Suprapubic skin (tissue), 4 donors: ENCODE measurements at regions not wholly inside any gene's neighbourhood (a gene's known extent, or its start where the extent isn't known, plus 50 kb on each side); places are given as distances from the start of the nearest gene placed in this dataset.

Experiments
- DNase-seq, 2 donors: peaks; one replicate each; pipeline ENCODE4 v3.0.0-alpha.2; 2019; ENCODE audit warnings: low spot score in 2 of 2
- H3K27ac ChIP-seq: fragments of 200-600 bp; sonication (generic); one replicate; pipeline ENCODE4 v1.5.1; 2019
- H3K27me3 ChIP-seq: fragments of 200-600 bp; sonication (generic); one replicate; pipeline ENCODE4 v1.5.1; 2019
- H3K36me3 ChIP-seq: fragments of 200-600 bp; sonication (generic); one replicate; pipeline ENCODE4 v1.5.1; 2019
- H3K4me1 ChIP-seq: fragments of 200-600 bp; sonication (generic); one replicate; pipeline ENCODE4 v1.5.1; 2019
- H3K4me3 ChIP-seq: fragments of 200-600 bp; sonication (generic); one replicate; pipeline ENCODE4 v1.5.1; 2019; ENCODE audit warnings: mild to moderate bottlenecking
- H3K9me3 ChIP-seq: fragments of 200-600 bp; sonication (generic); one replicate; pipeline ENCODE4 v1.5.1; 2019
- CTCF ChIP-seq, 2 donors: fragments of 200-600 bp in 1 of 2; fragments of 450-650 bp in 1 of 2; sonication (generic) in 1 of 2; IDR thresholded peaks; one replicate each; pipeline ENCODE4 v1.5.1; 2016 to 2019; ENCODE audit warnings: antibody characterized with exemption in 2 of 2, mild to moderate bottlenecking in 1 of 2, moderate library complexity in 1 of 2
- EP300 ChIP-seq: sonication (generic); formaldehyde crosslinking; IDR thresholded peaks from one replicate; pipeline ENCODE4 v1.6.1; 2017; ENCODE audit warnings: antibody characterized with exemption
- POLR2A ChIP-seq, 2 donors: fragments of 450-650 bp; IDR thresholded peaks; one replicate each; pipeline ENCODE4 v1.6.1; 2017; ENCODE audit warnings: antibody characterized with exemption in 2 of 2, mild to moderate bottlenecking in 2 of 2, moderate library complexity in 2 of 2
- POLR2AphosphoS5 ChIP-seq, 3 donors: sonication (generic); formaldehyde crosslinking; IDR thresholded peaks; one replicate each; pipeline ENCODE4 v1.6.1; 2017; ENCODE audit warnings: antibody characterized with exemption in 3 of 3
- WGBS: methylation state at CpG from one replicate; pipeline ENCODE4 v1.1.5; 2018; 5-methylcytosine and 5-hydroxymethylcytosine counted together

DNA sequence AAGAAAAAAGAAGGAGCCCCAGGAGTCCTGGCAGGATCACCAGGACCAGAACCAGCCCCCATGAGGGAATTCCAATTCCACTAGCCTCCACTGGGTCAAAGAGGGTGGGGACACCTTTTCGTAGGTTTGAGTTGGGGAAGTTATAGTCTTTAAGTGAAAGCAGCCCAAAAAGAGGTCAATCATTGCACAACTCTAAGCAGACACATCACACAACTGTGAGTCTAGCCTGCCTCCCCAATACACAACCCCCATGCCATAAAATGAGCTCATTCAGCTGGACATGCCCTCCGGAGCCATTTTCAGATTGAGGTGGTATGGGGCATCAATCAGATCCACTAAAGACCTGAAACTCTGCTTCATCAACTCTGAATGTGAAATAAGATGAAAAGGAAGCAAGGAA lies 179.9 kb downstream of the NPHP4 start:
- peaks cover 46% of the 10 kb centered on the region for H3K27me3 ChIP-seq
- WGBS = 72% methylated on average over 2 of the region's 2 CpGs
- no peak overlapping the region for H3K27ac ChIP-seq
- no peaks in the 10 kb centered on the region for H3K4me1 ChIP-seq
- TF ChIP-seq EP300 (no peak), POLR2AphosphoS5 (IDR thresholded peaks at IDR 0.05) (no peak), CTCF (IDR thresholded peaks at IDR 0.05) (no peak), POLR2A (IDR thresholded peaks at IDR 0.05) (no peak)
- H3K9me3 ChIP-seq = no peaks in the 10 kb centered on the region
- DNase-seq = no peak
- H3K4me3 ChIP-seq = no peak overlapping the region
- no peaks in the 10 kb centered on the region for H3K36me3 ChIP-seq

- Histone ChIP-seq H3K4me1 (no peaks in the 10 kb centered on the region), H3K36me3 (no peaks in the 10 kb centered on the region), H3K27ac (no peak overlapping the region), H3K9me3 (no peaks in the 10 kb centered on the region), H3K27me3 (peaks cover 46% of the 10 kb centered on the region), H3K4me3 (no peak overlapping the region)
- no peak for DNase-seq
- TF ChIP-seq CTCF (IDR thresholded peaks at IDR 0.05) (no peak), POLR2AphosphoS5 (IDR thresholded peaks at IDR 0.05) (no peak), POLR2A (IDR thresholded peaks at IDR 0.05) (no peak), EP300 (no peak)
- 10% methylated on average over 2 of the region's 11 CpGs for WGBS
These were observed 180.8 kb downstream of the NPHP4 start for GRCh38 chr1:5811419-5811818.

GRCh38 chr1:5810553-5811270 lies 181.5 kb downstream of the NPHP4 start:
- WGBS = 58% methylated on average over 11 of the region's 11 CpGs
- TF ChIP-seq POLR2A (IDR thresholded peaks at IDR 0.05) = no peak
- no peak for TF ChIP-seq POLR2AphosphoS5 (IDR thresholded peaks at IDR 0.05)
- TF ChIP-seq CTCF (IDR thresholded peaks at IDR 0.05) = no peak
- no peak for TF ChIP-seq EP300
- Histone ChIP-seq H3K27ac (no peak overlapping the region), H3K4me3 (no peak overlapping the region), H3K27me3 (peaks cover 46% of the 10 kb centered on the region), H3K4me1 (no peaks in the 10 kb centered on the region), H3K36me3 (no peaks in the 10 kb centered on the region), H3K9me3 (no peaks in the 10 kb centered on the region)
- DNase-seq = no peak

- no peaks in the 10 kb centered on the region for H3K4me1 ChIP-seq
- H3K4me3 ChIP-seq = no peak overlapping the region
- no peak for DNase-seq
- TF ChIP-seq POLR2A (IDR thresholded peaks at IDR 0.05) = no peak
- no peak for TF ChIP-seq CTCF (IDR thresholded peaks at IDR 0.05)
- no peak for TF ChIP-seq EP300
- no peak for TF ChIP-seq POLR2AphosphoS5 (IDR thresholded peaks at IDR 0.05)
- H3K27ac ChIP-seq = no peak overlapping the region
- no peaks in the 10 kb centered on the region for H3K9me3 ChIP-seq
- 92% methylated on average over 16 of the region's 16 CpGs for WGBS
- H3K27me3 ChIP-seq = peaks cover 40% of the 10 kb centered on the region
- H3K36me3 ChIP-seq = no peaks in the 10 kb centered on the region
These were observed 182.1 kb downstream of the NPHP4 start for GRCh38 chr1:5810131-5810530.

GRCh38 chr1:5809207-5809788 lies 182.9 kb downstream of the NPHP4 start:
- WGBS = 89% methylated on average over 9 of the region's 9 CpGs
- Histone ChIP-seq H3K27me3 (peaks cover 34% of the 10 kb centered on the region), H3K36me3 (no peaks in the 10 kb centered on the region), H3K27ac (no peak overlapping the region), H3K4me1 (no peaks in the 10 kb centered on the region), H3K9me3 (no peaks in the 10 kb centered on the region), H3K4me3 (no peak overlapping the region)
- TF ChIP-seq POLR2AphosphoS5 (IDR thresholded peaks at IDR 0.05) = no peak
- no peak for TF ChIP-seq POLR2A (IDR thresholded peaks at IDR 0.05)
- no peak for TF ChIP-seq EP300
- no peak for TF ChIP-seq CTCF (IDR thresholded peaks at IDR 0.05)
- DNase-seq = no peak
